GM23338 (cell line): ENCODE measurements at regions not wholly inside any gene's neighbourhood (a gene's known extent, or its start where the extent isn't known, plus 50 kb on each side); places are given as distances from the start of the nearest gene placed in this dataset.

Experiments
- ATAC-seq: fragments of 200-7000 bp; cut with Tn5 transposase; 3 replicates; pipeline ENCODE4 v1.9.1; 2020
- DNase-seq: peaks from one replicate; pipeline ENCODE4 v3.0.0-alpha.2; 2015; ENCODE audit warnings: low spot score
- H2AFZ ChIP-seq: fragments of 200-600 bp; sonication (generic); 2 replicates; pipeline ENCODE4 v1.8.0; 2016; ENCODE audit warnings: antibody characterized with exemption, mild to moderate bottlenecking, moderate library complexity
- H3F3A ChIP-seq: fragments of 200-600 bp; sonication (generic); replicated peaks from 2 replicates; pipeline ENCODE4 v1.8.0; 2017; ENCODE audit warnings: antibody characterized with exemption, mixed run types, low read depth
- H3K27ac ChIP-seq: fragments of 200-600 bp; sonication (generic); 2 replicates; pipeline ENCODE4 v1.6.1; 2016; ENCODE audit warnings: low read depth
- H3K27me3 ChIP-seq: fragments of 200-600 bp; sonication (generic); 2 replicates; pipeline ENCODE4 v1.8.0; 2016; ENCODE audit warnings: mild to moderate bottlenecking, mixed run types, moderate library complexity; ENCODE audit not compliant: insufficient read depth
- H3K36me3 ChIP-seq: fragments of 200-600 bp; sonication (generic); 2 replicates; pipeline ENCODE4 v1.8.0; 2016; ENCODE audit warnings: mild to moderate bottlenecking; ENCODE audit not compliant: insufficient read depth
- H3K4me1 ChIP-seq: fragments of 200-600 bp; sonication (generic); 2 replicates; pipeline ENCODE4 v1.8.0; 2016; ENCODE audit warnings: mild to moderate bottlenecking, moderate library complexity; ENCODE audit not compliant: insufficient read depth
- H3K4me2 ChIP-seq: fragments of 200-600 bp; sonication (generic); 2 replicates; pipeline ENCODE4 v1.7.1; 2017; ENCODE audit warnings: mixed run types
- H3K4me3 ChIP-seq: fragments of 200-600 bp; sonication (generic); 2 replicates; pipeline ENCODE4 v1.6.1; 2016; ENCODE audit warnings: mixed run types
- H3K79me2 ChIP-seq: fragments of 200-600 bp; sonication (generic); replicated peaks from 2 replicates; pipeline ENCODE4 v1.8.0; 2017; ENCODE audit warnings: mild to moderate bottlenecking; ENCODE audit not compliant: insufficient read depth
- H3K9me2 ChIP-seq: fragments of 200-600 bp; sonication (generic); 2 replicates; pipeline ENCODE4 v1.8.0; 2017; ENCODE audit not compliant: insufficient read depth
- H4K20me1 ChIP-seq: fragments of 200-600 bp; sonication (generic); replicated peaks from 2 replicates; pipeline ENCODE4 v1.8.0; 2017; ENCODE audit warnings: mild to moderate bottlenecking; ENCODE audit not compliant: insufficient read depth
- H3K27ac Mint-ChIP-seq: 2 replicates; pipeline ENCODE4 v1.8.0; 2020; ENCODE audit warnings: inconsistent platforms, mild to moderate bottlenecking, moderate library complexity, mixed read lengths
- H3K27me3 Mint-ChIP-seq: 3 replicates; pipeline ENCODE4 v1.8.0; 2022; ENCODE audit warnings: low read depth, mild to moderate bottlenecking, moderate library complexity, mixed read lengths, inconsistent platforms; ENCODE audit not compliant: insufficient read depth, poor library complexity
- H3K36me3 Mint-ChIP-seq: 3 replicates; pipeline ENCODE4 v1.8.0; 2021; ENCODE audit warnings: low read depth, mild to moderate bottlenecking, inconsistent platforms, moderate library complexity, mixed read lengths
- H3K4me1 Mint-ChIP-seq: 3 replicates; pipeline ENCODE4 v1.8.0; 2020; ENCODE audit warnings: mild to moderate bottlenecking, inconsistent platforms, mixed read lengths
- H3K4me3 Mint-ChIP-seq: 3 replicates; pipeline ENCODE4 v1.8.0; 2021; ENCODE audit warnings: moderate library complexity, mild to moderate bottlenecking, inconsistent platforms, mixed read lengths
- H3K9me3 Mint-ChIP-seq: 3 replicates; pipeline ENCODE4 v1.8.0; 2020; ENCODE audit warnings: moderate library complexity, mild to moderate bottlenecking, inconsistent platforms, mixed read lengths
- JUNB ChIP-seq: IDR thresholded peaks from one replicate; pipeline ENCODE4 v1.6.1; 2016; ENCODE audit warnings: antibody characterized with exemption; ENCODE audit not compliant: unreplicated experiment
- STAT1 ChIP-seq: IDR thresholded peaks from one replicate; pipeline ENCODE4 v1.6.1; 2016; ENCODE audit warnings: antibody characterized with exemption; ENCODE audit not compliant: unreplicated experiment
- ZNF114 ChIP-seq: fragments of 250-450 bp; sonication (Bioruptor Pico); IDR thresholded peaks from 2 replicates; pipeline ENCODE4 v1.5.0; 2020; ENCODE audit warnings: mild to moderate bottlenecking, moderate library complexity
- ZNF331 ChIP-seq: fragments of 250-450 bp; sonication (Bioruptor Pico); IDR thresholded peaks from 2 replicates; pipeline ENCODE4 v1.5.0; 2020; ENCODE audit warnings: low read depth, mild to moderate bottlenecking, moderate library complexity
- TF ChIP-seq, protein P1 (sequence below): fragments of 250-450 bp; sonication (Bioruptor Pico); IDR thresholded peaks from 2 replicates; pipeline ENCODE4 v1.5.0; 2020; ENCODE audit warnings: mild to moderate bottlenecking, moderate library complexity
- TF ChIP-seq, protein P2 (sequence below): IDR thresholded peaks from 2 replicates; pipeline ENCODE4 v1.6.1; 2016; ENCODE audit warnings: antibody characterized with exemption
- TF ChIP-seq, protein P3 (sequence below): IDR thresholded peaks from one replicate; pipeline ENCODE4 v1.6.1; 2018; ENCODE audit warnings: antibody characterized with exemption; ENCODE audit not compliant: unreplicated experiment

DNA sequence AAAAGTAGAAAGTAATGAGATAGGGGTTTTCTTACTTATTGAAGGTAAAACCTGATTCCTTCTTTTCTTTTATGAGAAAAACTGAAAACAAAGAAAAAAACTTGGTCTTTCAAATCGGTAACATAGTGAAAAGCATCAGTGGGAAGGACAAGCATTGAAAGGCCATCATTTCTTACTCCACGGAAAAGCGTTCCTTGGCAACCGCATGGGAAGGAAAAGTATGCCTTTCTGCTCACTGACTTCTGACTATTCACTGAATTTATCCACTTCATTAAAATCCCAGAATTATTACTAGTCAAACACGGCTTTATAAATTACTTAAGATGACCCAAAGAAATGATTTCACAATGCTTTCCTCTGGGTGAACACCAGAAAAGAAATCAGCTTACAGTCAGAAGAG is 646.7 kb downstream of the TLL1 start:
- Histone ChIP-seq H3F3A (no peaks in the 10 kb centered on the region), H2AFZ (peak overlapping the region; percentile 20; the same call in 1 of the 2 replicates), H3K79me2 (no peaks in the 10 kb centered on the region), H3K4me1 (peaks cover 1% of the 10 kb centered on the region; the same call in 1 of the 2 replicates), H3K27ac (no peak overlapping the region), H3K4me2 (no peak overlapping the region), H4K20me1 (no peaks in the 10 kb centered on the region), H3K9me2 (peaks cover 4% of the 10 kb centered on the region; the same call in 1 of the 2 replicates), H3K27me3 (no peaks in the 10 kb centered on the region), H3K4me3 (no peak overlapping the region), H3K36me3 (no peaks in the 10 kb centered on the region)
- peaks cover 29% of the 10 kb centered on the region for H3K36me3 Mint-ChIP-seq
- DNase-seq, result no peak
- H3K4me3 Mint-ChIP-seq, result no peak overlapping the region
- no peak for ATAC-seq
- TF ChIP-seq STAT1 (no peak), ZNF331 (CRISPR knock-in tag) (no peak), JUNB (no peak), ZNF114 (CRISPR knock-in tag) (no peak)
- TF ChIP-seq, protein P1, sequence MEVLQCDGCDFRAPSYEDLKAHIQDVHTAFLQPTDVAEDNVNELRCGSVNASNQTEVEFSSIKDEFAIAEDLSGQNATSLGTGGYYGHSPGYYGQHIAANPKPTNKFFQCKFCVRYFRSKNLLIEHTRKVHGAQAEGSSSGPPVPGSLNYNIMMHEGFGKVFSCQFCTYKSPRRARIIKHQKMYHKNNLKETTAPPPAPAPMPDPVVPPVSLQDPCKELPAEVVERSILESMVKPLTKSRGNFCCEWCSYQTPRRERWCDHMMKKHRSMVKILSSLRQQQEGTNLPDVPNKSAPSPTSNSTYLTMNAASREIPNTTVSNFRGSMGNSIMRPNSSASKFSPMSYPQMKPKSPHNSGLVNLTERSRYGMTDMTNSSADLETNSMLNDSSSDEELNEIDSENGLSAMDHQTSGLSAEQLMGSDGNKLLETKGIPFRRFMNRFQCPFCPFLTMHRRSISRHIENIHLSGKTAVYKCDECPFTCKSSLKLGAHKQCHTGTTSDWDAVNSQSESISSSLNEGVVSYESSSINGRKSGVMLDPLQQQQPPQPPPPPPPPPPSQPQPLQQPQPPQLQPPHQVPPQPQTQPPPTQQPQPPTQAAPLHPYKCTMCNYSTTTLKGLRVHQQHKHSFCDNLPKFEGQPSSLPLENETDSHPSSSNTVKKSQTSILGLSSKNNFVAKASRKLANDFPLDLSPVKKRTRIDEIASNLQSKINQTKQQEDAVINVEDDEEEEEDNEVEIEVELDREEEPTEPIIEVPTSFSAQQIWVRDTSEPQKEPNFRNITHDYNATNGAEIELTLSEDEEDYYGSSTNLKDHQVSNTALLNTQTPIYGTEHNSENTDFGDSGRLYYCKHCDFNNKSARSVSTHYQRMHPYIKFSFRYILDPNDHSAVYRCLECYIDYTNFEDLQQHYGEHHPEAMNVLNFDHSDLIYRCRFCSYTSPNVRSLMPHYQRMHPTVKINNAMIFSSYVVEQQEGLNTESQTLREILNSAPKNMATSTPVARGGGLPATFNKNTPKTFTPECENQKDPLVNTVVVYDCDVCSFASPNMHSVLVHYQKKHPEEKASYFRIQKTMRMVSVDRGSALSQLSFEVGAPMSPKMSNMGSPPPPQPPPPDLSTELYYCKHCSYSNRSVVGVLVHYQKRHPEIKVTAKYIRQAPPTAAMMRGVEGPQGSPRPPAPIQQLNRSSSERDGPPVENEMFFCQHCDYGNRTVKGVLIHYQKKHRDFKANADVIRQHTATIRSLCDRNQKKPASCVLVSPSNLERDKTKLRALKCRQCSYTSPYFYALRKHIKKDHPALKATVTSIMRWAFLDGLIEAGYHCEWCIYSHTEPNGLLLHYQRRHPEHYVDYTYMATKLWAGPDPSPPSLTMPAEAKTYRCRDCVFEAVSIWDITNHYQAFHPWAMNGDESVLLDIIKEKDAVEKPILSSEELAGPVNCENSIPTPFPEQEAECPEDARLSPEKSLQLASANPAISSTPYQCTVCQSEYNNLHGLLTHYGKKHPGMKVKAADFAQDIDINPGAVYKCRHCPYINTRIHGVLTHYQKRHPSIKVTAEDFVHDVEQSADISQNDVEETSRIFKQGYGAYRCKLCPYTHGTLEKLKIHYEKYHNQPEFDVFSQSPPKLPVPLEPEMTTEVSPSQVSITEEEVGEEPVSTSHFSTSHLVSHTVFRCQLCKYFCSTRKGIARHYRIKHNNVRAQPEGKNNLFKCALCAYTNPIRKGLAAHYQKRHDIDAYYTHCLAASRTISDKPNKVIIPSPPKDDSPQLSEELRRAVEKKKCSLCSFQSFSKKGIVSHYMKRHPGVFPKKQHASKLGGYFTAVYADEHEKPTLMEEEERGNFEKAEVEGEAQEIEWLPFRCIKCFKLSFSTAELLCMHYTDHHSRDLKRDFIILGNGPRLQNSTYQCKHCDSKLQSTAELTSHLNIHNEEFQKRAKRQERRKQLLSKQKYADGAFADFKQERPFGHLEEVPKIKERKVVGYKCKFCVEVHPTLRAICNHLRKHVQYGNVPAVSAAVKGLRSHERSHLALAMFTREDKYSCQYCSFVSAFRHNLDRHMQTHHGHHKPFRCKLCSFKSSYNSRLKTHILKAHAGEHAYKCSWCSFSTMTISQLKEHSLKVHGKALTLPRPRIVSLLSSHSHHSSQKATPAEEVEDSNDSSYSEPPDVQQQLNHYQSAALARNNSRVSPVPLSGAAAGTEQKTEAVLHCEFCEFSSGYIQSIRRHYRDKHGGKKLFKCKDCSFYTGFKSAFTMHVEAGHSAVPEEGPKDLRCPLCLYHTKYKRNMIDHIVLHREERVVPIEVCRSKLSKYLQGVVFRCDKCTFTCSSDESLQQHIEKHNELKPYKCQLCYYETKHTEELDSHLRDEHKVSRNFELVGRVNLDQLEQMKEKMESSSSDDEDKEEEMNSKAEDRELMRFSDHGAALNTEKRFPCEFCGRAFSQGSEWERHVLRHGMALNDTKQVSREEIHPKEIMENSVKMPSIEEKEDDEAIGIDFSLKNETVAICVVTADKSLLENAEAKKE (CRISPR knock-in tag), result no peak
- TF ChIP-seq, protein P2, sequence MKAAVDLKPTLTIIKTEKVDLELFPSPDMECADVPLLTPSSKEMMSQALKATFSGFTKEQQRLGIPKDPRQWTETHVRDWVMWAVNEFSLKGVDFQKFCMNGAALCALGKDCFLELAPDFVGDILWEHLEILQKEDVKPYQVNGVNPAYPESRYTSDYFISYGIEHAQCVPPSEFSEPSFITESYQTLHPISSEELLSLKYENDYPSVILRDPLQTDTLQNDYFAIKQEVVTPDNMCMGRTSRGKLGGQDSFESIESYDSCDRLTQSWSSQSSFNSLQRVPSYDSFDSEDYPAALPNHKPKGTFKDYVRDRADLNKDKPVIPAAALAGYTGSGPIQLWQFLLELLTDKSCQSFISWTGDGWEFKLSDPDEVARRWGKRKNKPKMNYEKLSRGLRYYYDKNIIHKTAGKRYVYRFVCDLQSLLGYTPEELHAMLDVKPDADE, result no peak
- TF ChIP-seq, protein P3, sequence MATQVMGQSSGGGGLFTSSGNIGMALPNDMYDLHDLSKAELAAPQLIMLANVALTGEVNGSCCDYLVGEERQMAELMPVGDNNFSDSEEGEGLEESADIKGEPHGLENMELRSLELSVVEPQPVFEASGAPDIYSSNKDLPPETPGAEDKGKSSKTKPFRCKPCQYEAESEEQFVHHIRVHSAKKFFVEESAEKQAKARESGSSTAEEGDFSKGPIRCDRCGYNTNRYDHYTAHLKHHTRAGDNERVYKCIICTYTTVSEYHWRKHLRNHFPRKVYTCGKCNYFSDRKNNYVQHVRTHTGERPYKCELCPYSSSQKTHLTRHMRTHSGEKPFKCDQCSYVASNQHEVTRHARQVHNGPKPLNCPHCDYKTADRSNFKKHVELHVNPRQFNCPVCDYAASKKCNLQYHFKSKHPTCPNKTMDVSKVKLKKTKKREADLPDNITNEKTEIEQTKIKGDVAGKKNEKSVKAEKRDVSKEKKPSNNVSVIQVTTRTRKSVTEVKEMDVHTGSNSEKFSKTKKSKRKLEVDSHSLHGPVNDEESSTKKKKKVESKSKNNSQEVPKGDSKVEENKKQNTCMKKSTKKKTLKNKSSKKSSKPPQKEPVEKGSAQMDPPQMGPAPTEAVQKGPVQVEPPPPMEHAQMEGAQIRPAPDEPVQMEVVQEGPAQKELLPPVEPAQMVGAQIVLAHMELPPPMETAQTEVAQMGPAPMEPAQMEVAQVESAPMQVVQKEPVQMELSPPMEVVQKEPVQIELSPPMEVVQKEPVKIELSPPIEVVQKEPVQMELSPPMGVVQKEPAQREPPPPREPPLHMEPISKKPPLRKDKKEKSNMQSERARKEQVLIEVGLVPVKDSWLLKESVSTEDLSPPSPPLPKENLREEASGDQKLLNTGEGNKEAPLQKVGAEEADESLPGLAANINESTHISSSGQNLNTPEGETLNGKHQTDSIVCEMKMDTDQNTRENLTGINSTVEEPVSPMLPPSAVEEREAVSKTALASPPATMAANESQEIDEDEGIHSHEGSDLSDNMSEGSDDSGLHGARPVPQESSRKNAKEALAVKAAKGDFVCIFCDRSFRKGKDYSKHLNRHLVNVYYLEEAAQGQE, result no peak
- no peak overlapping the region for H3K27ac Mint-ChIP-seq
- no peaks in the 10 kb centered on the region for H3K27me3 Mint-ChIP-seq
- peaks cover 27% of the 10 kb centered on the region for H3K9me3 Mint-ChIP-seq
- peaks cover 3% of the 10 kb centered on the region; the same call in 2 of the 3 replicates for H3K4me1 Mint-ChIP-seq
